ENCODE measurements at regions not wholly inside any gene's neighbourhood (a gene's known extent, or its start where the extent isn't known, plus 50 kb on each side); places are given as distances from the start of the nearest gene placed in this dataset.

DNA sequence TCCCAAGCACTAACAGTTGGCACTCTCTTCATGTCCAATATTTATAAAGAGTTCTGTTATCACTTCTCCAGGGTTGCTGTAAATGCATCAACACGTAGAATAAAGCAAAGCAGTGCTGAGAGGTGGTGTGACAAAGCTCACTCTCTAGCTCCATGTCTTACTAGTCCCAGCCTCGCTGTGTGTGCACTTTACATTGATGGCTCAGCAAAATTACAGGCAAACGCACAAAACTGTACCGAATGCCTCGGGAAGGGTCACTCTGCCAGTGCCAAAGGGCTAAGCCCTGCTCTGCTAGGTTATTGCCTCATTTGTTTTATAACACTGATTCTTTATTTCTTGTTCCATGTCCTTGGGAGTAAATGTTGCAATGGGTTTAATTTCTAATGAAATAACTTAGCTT, 1005.9 kb upstream of the WWC1 start:
- peaks cover 21% of the 10 kb centered on the region for H3K4me1 Mint-ChIP-seq (ENCODE audit: insufficient read depth, unreplicated experiment)
- POLR2A ChIA-PET, result interaction anchor here (3.7 kb wide), 1 partner anchor 9 kb away, joined by 30 read pairs; no protein-coding TSS in a partner anchor
- BruUV-seq (replicated peaks), result no TSS peak
- no peak overlapping the region for H3K4me3 Mint-ChIP-seq (ENCODE audit: unreplicated experiment)
- H3K27me3 Mint-ChIP-seq (ENCODE audit: insufficient read depth, unreplicated experiment), result no peaks in the 10 kb centered on the region
- no peaks in the 10 kb centered on the region for H3K36me3 Mint-ChIP-seq (ENCODE audit: insufficient read depth, unreplicated experiment)
- peak overlapping the region; percentile 26 for H3K27ac Mint-ChIP-seq (ENCODE audit: low read depth, unreplicated experiment)
- TF ChIP-seq CTCF (IDR thresholded peaks at IDR 0.05; ENCODE audit: unreplicated experiment), result no peak
- DNase-seq (ENCODE audit: unreplicated experiment), result no peak
- CTCF ChIA-PET, result interaction anchor here (0.5 to 0.6 kb wide), 3 partner anchors 41 to 1032 kb away, joined by 3 read pairs; no protein-coding TSS in a partner anchor
- intact Hi-C loops (cut with micrococcal nuclease), result no loop called here
- no peaks in the 10 kb centered on the region for H3K9me3 Mint-ChIP-seq (ENCODE audit: unreplicated experiment)

GRCh38 chr5:167286891-167287290, 1004.6 kb upstream of the WWC1 start:
- CTCF ChIA-PET, result no interaction called here
- intact Hi-C loops (cut with micrococcal nuclease), result no loop called here
- Mint-ChIP-seq H3K27ac (ENCODE audit: low read depth, unreplicated experiment) (no peak overlapping the region), H3K9me3 (ENCODE audit: unreplicated experiment) (no peaks in the 10 kb centered on the region), H3K36me3 (ENCODE audit: insufficient read depth, unreplicated experiment) (no peaks in the 10 kb centered on the region), H3K4me3 (ENCODE audit: unreplicated experiment) (no peak overlapping the region), H3K27me3 (ENCODE audit: insufficient read depth, unreplicated experiment) (no peaks in the 10 kb centered on the region), H3K4me1 (ENCODE audit: insufficient read depth, unreplicated experiment) (peaks cover 21% of the 10 kb centered on the region)
- no peak for TF ChIP-seq CTCF (IDR thresholded peaks at IDR 0.05; ENCODE audit: unreplicated experiment)
- DNase-seq (ENCODE audit: unreplicated experiment), result no peak
- POLR2A ChIA-PET, result interaction anchor here (3.7 kb wide), 1 partner anchor 8 kb away, joined by 30 read pairs; no protein-coding TSS in a partner anchor
- no TSS peak for BruUV-seq (replicated peaks)

- Mint-ChIP-seq H3K9me3 (ENCODE audit: unreplicated experiment) (peaks cover 9% of the 10 kb centered on the region), H3K27me3 (ENCODE audit: insufficient read depth, unreplicated experiment) (no peaks in the 10 kb centered on the region), H3K4me1 (ENCODE audit: insufficient read depth, unreplicated experiment) (peaks cover 28% of the 10 kb centered on the region), H3K36me3 (ENCODE audit: insufficient read depth, unreplicated experiment) (peaks cover 4% of the 10 kb centered on the region), H3K27ac (ENCODE audit: low read depth, unreplicated experiment) (no peak overlapping the region), H3K4me3 (ENCODE audit: unreplicated experiment) (no peak overlapping the region)
- no TSS peak for BruUV-seq (replicated peaks)
- intact Hi-C loops (cut with micrococcal nuclease), result no loop called here
- POLR2A ChIA-PET, result no interaction called here
- TF ChIP-seq CTCF (IDR thresholded peaks at IDR 0.05; ENCODE audit: unreplicated experiment), result no peak
- CTCF ChIA-PET, result interaction anchor here (0.6 kb wide), 1 partner anchor 492 kb away, joined by 5 read pairs; no protein-coding TSS in a partner anchor
- no peak for DNase-seq (ENCODE audit: unreplicated experiment)
Observed at GRCh38 chr5:167290478-167290877, 1001.0 kb upstream of the WWC1 start.

- BruUV-seq (replicated peaks), result no TSS peak
- ChIA-PET CTCF (interaction anchor here (0.5 to 1.8 kb wide), 6 partner anchors 76 to 1000 kb away, joined by 3 to 8 read pairs (median 4); no protein-coding TSS in a partner anchor), POLR2A (interaction anchor here (0.6 to 2.4 kb wide), 17 partner anchors 10 to 1178 kb away, joined by 3 to 30 read pairs (median 3); no protein-coding TSS in a partner anchor)
- Mint-ChIP-seq H3K4me1 (ENCODE audit: insufficient read depth, unreplicated experiment) (peaks cover 44% of the 10 kb centered on the region), H3K27ac (ENCODE audit: low read depth, unreplicated experiment) (peak overlapping the region; percentile 90), H3K4me3 (ENCODE audit: unreplicated experiment) (peak overlapping the region; percentile 62), H3K9me3 (ENCODE audit: unreplicated experiment) (peaks cover 9% of the 10 kb centered on the region), H3K36me3 (ENCODE audit: insufficient read depth, unreplicated experiment) (peaks cover 4% of the 10 kb centered on the region), H3K27me3 (ENCODE audit: insufficient read depth, unreplicated experiment) (no peaks in the 10 kb centered on the region)
- intact Hi-C loops (cut with micrococcal nuclease), result no loop called here
- TF ChIP-seq CTCF (IDR thresholded peaks at IDR 0.05; ENCODE audit: unreplicated experiment), result no peak
- DNase-seq (ENCODE audit: unreplicated experiment), result peak; percentile 93
Observed at GRCh38 chr5:167294882-167295680, 996.4 kb upstream of the WWC1 start.

Data from MCF 10A (cell line).